DND-41 (cell line): ENCODE measurements at regions not wholly inside any gene's neighbourhood (a gene's known extent, or its start where the extent isn't known, plus 50 kb on each side); places are given as distances from the start of the nearest gene placed in this dataset.

ENCODE experiments used
- ATAC-seq: fragments of 200-7000 bp; cut with Tn5 transposase; 3 replicates; pipeline ENCODE4 v1.9.1; 2021; ENCODE audit warnings: low read depth; ENCODE audit not compliant: insufficient read depth
- DNase-seq: peaks from one replicate; pipeline ENCODE4 v3.0.0-alpha.2; 2020
- H2AFZ ChIP-seq: 2 replicates; pipeline ENCODE4 v1.6.0; 2012; ENCODE audit warnings: low read depth, low read length
- H3K27ac ChIP-seq: 2 replicates; pipeline ENCODE4 v1.5.1; 2012; ENCODE audit warnings: low read length, inconsistent platforms
- H3K27me3 ChIP-seq: fragments of 200-600 bp; sonication (generic); 2 replicates; pipeline ENCODE4 v1.6.0; 2012; ENCODE audit warnings: low read length, mild to moderate bottlenecking, inconsistent platforms; ENCODE audit not compliant: insufficient read depth, poor library complexity
- H3K36me3 ChIP-seq: 2 replicates; pipeline ENCODE4 v1.5.1; 2012; ENCODE audit warnings: low read length, inconsistent platforms; ENCODE audit not compliant: insufficient read depth
- H3K4me1 ChIP-seq: 2 replicates; pipeline ENCODE4 v1.5.1; 2012; ENCODE audit warnings: mild to moderate bottlenecking, low read length; ENCODE audit not compliant: insufficient read depth
- H3K4me2 ChIP-seq: 2 replicates; pipeline ENCODE4 v1.6.0; 2012; ENCODE audit warnings: mild to moderate bottlenecking, moderate library complexity, low read length, inconsistent platforms; ENCODE audit not compliant: insufficient read depth
- H3K4me3 ChIP-seq, 2 experiments: fragments of 200-600 bp in 1 of 2; shearing (Covaris generic) in 1 of 2; 2 replicates each; pipeline ENCODE4 v1.5.1; 2012 to 2016; ENCODE audit warnings: inconsistent platforms in 2 of 2, low read length in 2 of 2, mild to moderate bottlenecking in 2 of 2, low read depth in 1 of 2, moderate library complexity in 1 of 2
- H3K79me2 ChIP-seq: 2 replicates; pipeline ENCODE4 v1.6.0; 2012; ENCODE audit warnings: low read length, inconsistent platforms; ENCODE audit not compliant: insufficient read depth
- H3K9ac ChIP-seq: 2 replicates; pipeline ENCODE4 v1.6.0; 2012; ENCODE audit warnings: low read depth, mild to moderate bottlenecking, inconsistent platforms, low read length, moderate library complexity
- H3K9me3 ChIP-seq: 2 replicates; pipeline ENCODE4 v1.5.1; 2012; ENCODE audit warnings: low read length, moderate library complexity, mild to moderate bottlenecking, inconsistent platforms; ENCODE audit not compliant: insufficient read depth, severe bottlenecking
- H4K20me1 ChIP-seq: 2 replicates; pipeline ENCODE4 v1.6.0; 2012; ENCODE audit warnings: low read length; ENCODE audit not compliant: insufficient read depth
- CTCF ChIP-seq: IDR thresholded peaks from 2 replicates; pipeline ENCODE4 v1.5.1; 2012; ENCODE audit warnings: borderline replicate concordance, low read length, moderate library complexity, mild to moderate bottlenecking; ENCODE audit not compliant: poor library complexity, severe bottlenecking; ENCODE audit errors: extremely low read depth
- EZH2 ChIP-seq: IDR thresholded peaks from 3 replicates; pipeline ENCODE4 v1.6.1; 2012; ENCODE audit warnings: borderline replicate concordance, low read depth, mild to moderate bottlenecking, moderate library complexity, low read length, inconsistent platforms; ENCODE audit not compliant: severe bottlenecking

GRCh38 chr9:80078826-80079225, 507.1 kb downstream of the TLE4 start:
- Histone ChIP-seq H3K27ac (no peak overlapping the region), H2AFZ (no peak overlapping the region), H3K79me2 (no peaks in the 10 kb centered on the region), H3K9me3 (no peaks in the 10 kb centered on the region), H3K4me1 (no peaks in the 10 kb centered on the region), H4K20me1 (no peaks in the 10 kb centered on the region), H3K27me3 (no peaks in the 10 kb centered on the region), H3K9ac (no peak overlapping the region), H3K36me3 (no peaks in the 10 kb centered on the region), H3K4me3 (no peak overlapping the region), H3K4me2 (no peak overlapping the region)
- ATAC-seq (no peak), DNase-seq (no peak)
- no peak for TF ChIP-seq EZH2
- no peak for TF ChIP-seq CTCF

GRCh38 chr9:80077059-80077458, 505.3 kb downstream of the TLE4 start:
- DNase-seq = no peak
- H3K27me3 ChIP-seq = no peaks in the 10 kb centered on the region
- no peaks in the 10 kb centered on the region for H3K4me1 ChIP-seq
- no peak overlapping the region for H3K4me3 ChIP-seq
- TF ChIP-seq EZH2 (no peak), CTCF (no peak)
- no peaks in the 10 kb centered on the region for H3K9me3 ChIP-seq
- no peaks in the 10 kb centered on the region for H4K20me1 ChIP-seq
- no peak overlapping the region for H2AFZ ChIP-seq
- no peak overlapping the region for H3K4me2 ChIP-seq
- H3K79me2 ChIP-seq = no peaks in the 10 kb centered on the region
- H3K9ac ChIP-seq = no peak overlapping the region
- ATAC-seq = no peak
- H3K27ac ChIP-seq = no peak overlapping the region
- H3K36me3 ChIP-seq = no peaks in the 10 kb centered on the region

- no peak overlapping the region for H3K9ac ChIP-seq
- H3K9me3 ChIP-seq = no peaks in the 10 kb centered on the region
- H2AFZ ChIP-seq = no peak overlapping the region
- no peak overlapping the region for H3K27ac ChIP-seq
- DNase-seq (no peak), ATAC-seq (no peak)
- H3K27me3 ChIP-seq = no peaks in the 10 kb centered on the region
- no peaks in the 10 kb centered on the region for H4K20me1 ChIP-seq
- H3K4me1 ChIP-seq = no peaks in the 10 kb centered on the region
- no peak overlapping the region for H3K4me2 ChIP-seq
- H3K4me3 ChIP-seq = no peak overlapping the region
- H3K36me3 ChIP-seq = no peaks in the 10 kb centered on the region
- H3K79me2 ChIP-seq = no peaks in the 10 kb centered on the region
- TF ChIP-seq EZH2 (no peak), CTCF (no peak)
Observed at GRCh38 chr9:80076162-80076561, 504.4 kb downstream of the TLE4 start.

GRCh38 chr9:80074439-80074838, 502.7 kb downstream of the TLE4 start:
- no peak overlapping the region for H3K4me3 ChIP-seq
- no peak for DNase-seq
- TF ChIP-seq CTCF (no peak), EZH2 (no peak)

More at GRCh38 chr9:80074439-80074838, 502.7 kb downstream of the TLE4 start:
- Histone ChIP-seq H3K9me3 (no peaks in the 10 kb centered on the region), H4K20me1 (no peaks in the 10 kb centered on the region), H3K4me2 (no peak overlapping the region), H3K27ac (no peak overlapping the region), H3K79me2 (no peaks in the 10 kb centered on the region), H3K4me1 (no peaks in the 10 kb centered on the region), H2AFZ (no peak overlapping the region), H3K9ac (no peak overlapping the region), H3K36me3 (no peaks in the 10 kb centered on the region), H3K27me3 (no peaks in the 10 kb centered on the region)
- ATAC-seq = no peak
